ENCODE measurements at regions not wholly inside any gene's neighbourhood (a gene's known extent, or its start where the extent isn't known, plus 50 kb on each side); places are given as distances from the start of the nearest gene placed in this dataset.

GRCh38 chr10:42998481-42999384, 78.1 kb upstream of the RET start:
- no peaks in the 10 kb centered on the region for H3K27me3 ChIP-seq
- no peaks in the 10 kb centered on the region for H4K20me1 ChIP-seq (ENCODE audit: low read depth)
- H3K9me3 ChIP-seq (ENCODE audit: low read depth): no peaks in the 10 kb centered on the region
- no peak overlapping the region for H3K4me3 Mint-ChIP-seq
- H3K4me3 ChIP-seq: no peak overlapping the region
- H3K27ac Mint-ChIP-seq: no peak overlapping the region
- H3K27me3 Mint-ChIP-seq (ENCODE audit: insufficient read depth, low read depth): no peaks in the 10 kb centered on the region
- no peak for DNase-seq (ENCODE audit: low spot score)
- H3K4me2 ChIP-seq: no peak overlapping the region
- no peaks in the 10 kb centered on the region for H3F3A ChIP-seq (ENCODE audit: low read depth)
- peaks cover 3% of the 10 kb centered on the region for H3K4me1 Mint-ChIP-seq
- no peaks in the 10 kb centered on the region for H3K36me3 Mint-ChIP-seq
- no peak overlapping the region for H3K27ac ChIP-seq
- H3K36me3 ChIP-seq: no peaks in the 10 kb centered on the region
- H3K9ac ChIP-seq: no peak overlapping the region
- H3K79me2 ChIP-seq (ENCODE audit: low read depth): no peaks in the 10 kb centered on the region
- H3K4me1 ChIP-seq: no peaks in the 10 kb centered on the region
- no peak for TF ChIP-seq EZH2 (IDR thresholded peaks at IDR 0.05)
- no peak for TF ChIP-seq EZH2phosphoT487 (IDR thresholded peaks at IDR 0.05)
- no peak for TF ChIP-seq CTCF (IDR thresholded peaks at IDR 0.05)
- H2AFZ ChIP-seq (replicated peaks): no peak overlapping the region
- H3K9me3 Mint-ChIP-seq: no peaks in the 10 kb centered on the region

GRCh38 chr10:42999385-43000020, 77.4 kb upstream of the RET start:
- DNase-seq (ENCODE audit: low spot score): no peak
- peaks cover 3% of the 10 kb centered on the region for H3K4me1 Mint-ChIP-seq
- Histone ChIP-seq H2AFZ (replicated peaks) (no peak overlapping the region), H3K9ac (no peak overlapping the region), H3F3A (ENCODE audit: low read depth) (no peaks in the 10 kb centered on the region), H3K9me3 (ENCODE audit: low read depth) (no peaks in the 10 kb centered on the region), H3K36me3 (no peaks in the 10 kb centered on the region), H3K27ac (no peak overlapping the region), H3K27me3 (no peaks in the 10 kb centered on the region), H3K4me2 (no peak overlapping the region), H4K20me1 (ENCODE audit: low read depth) (no peaks in the 10 kb centered on the region), H3K79me2 (ENCODE audit: low read depth) (no peaks in the 10 kb centered on the region), H3K4me1 (no peaks in the 10 kb centered on the region), H3K4me3 (no peak overlapping the region)
- no peak overlapping the region for H3K4me3 Mint-ChIP-seq
- TF ChIP-seq CTCF (IDR thresholded peaks at IDR 0.05) (no peak), EZH2phosphoT487 (IDR thresholded peaks at IDR 0.05) (no peak), EZH2 (IDR thresholded peaks at IDR 0.05) (no peak)
- H3K36me3 Mint-ChIP-seq: no peaks in the 10 kb centered on the region
- H3K27ac Mint-ChIP-seq: no peak overlapping the region
- H3K9me3 Mint-ChIP-seq: no peaks in the 10 kb centered on the region
- H3K27me3 Mint-ChIP-seq (ENCODE audit: insufficient read depth, low read depth): no peaks in the 10 kb centered on the region

GRCh38 chr10:43000021-43000411, 76.9 kb upstream of the RET start:
- Histone ChIP-seq H3K9ac (no peak overlapping the region), H3K9me3 (ENCODE audit: low read depth) (no peaks in the 10 kb centered on the region), H3K27ac (no peak overlapping the region), H2AFZ (replicated peaks) (no peak overlapping the region), H3F3A (ENCODE audit: low read depth) (no peaks in the 10 kb centered on the region), H3K79me2 (ENCODE audit: low read depth) (no peaks in the 10 kb centered on the region), H3K4me2 (no peak overlapping the region), H3K4me1 (no peaks in the 10 kb centered on the region), H3K27me3 (no peaks in the 10 kb centered on the region), H3K36me3 (no peaks in the 10 kb centered on the region), H3K4me3 (no peak overlapping the region), H4K20me1 (ENCODE audit: low read depth) (no peaks in the 10 kb centered on the region)
- TF ChIP-seq EZH2 (IDR thresholded peaks at IDR 0.05) (no peak), CTCF (IDR thresholded peaks at IDR 0.05) (no peak), EZH2phosphoT487 (IDR thresholded peaks at IDR 0.05) (no peak)
- Mint-ChIP-seq H3K36me3 (no peaks in the 10 kb centered on the region), H3K4me3 (no peak overlapping the region), H3K9me3 (no peaks in the 10 kb centered on the region), H3K4me1 (peaks cover 3% of the 10 kb centered on the region), H3K27me3 (ENCODE audit: insufficient read depth, low read depth) (no peaks in the 10 kb centered on the region), H3K27ac (no peak overlapping the region)
- no peak for DNase-seq (ENCODE audit: low spot score)
